ENCODE measurements at regions not wholly inside any gene's neighbourhood (a gene's known extent, or its start where the extent isn't known, plus 50 kb on each side); places are given as distances from the start of the nearest gene placed in this dataset.

GRCh38 chr6:137334884-137335283 is 115.7 kb upstream of the IFNGR1 start:
- DNase-seq (ENCODE audit: low spot score in 2 of 2, unreplicated experiment in 2 of 2): no peak
- TF ChIP-seq, protein P1, sequence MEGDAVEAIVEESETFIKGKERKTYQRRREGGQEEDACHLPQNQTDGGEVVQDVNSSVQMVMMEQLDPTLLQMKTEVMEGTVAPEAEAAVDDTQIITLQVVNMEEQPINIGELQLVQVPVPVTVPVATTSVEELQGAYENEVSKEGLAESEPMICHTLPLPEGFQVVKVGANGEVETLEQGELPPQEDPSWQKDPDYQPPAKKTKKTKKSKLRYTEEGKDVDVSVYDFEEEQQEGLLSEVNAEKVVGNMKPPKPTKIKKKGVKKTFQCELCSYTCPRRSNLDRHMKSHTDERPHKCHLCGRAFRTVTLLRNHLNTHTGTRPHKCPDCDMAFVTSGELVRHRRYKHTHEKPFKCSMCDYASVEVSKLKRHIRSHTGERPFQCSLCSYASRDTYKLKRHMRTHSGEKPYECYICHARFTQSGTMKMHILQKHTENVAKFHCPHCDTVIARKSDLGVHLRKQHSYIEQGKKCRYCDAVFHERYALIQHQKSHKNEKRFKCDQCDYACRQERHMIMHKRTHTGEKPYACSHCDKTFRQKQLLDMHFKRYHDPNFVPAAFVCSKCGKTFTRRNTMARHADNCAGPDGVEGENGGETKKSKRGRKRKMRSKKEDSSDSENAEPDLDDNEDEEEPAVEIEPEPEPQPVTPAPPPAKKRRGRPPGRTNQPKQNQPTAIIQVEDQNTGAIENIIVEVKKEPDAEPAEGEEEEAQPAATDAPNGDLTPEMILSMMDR (IDR thresholded peaks at IDR 0.05; ENCODE audit: unreplicated experiment): no peak
- Mint-ChIP-seq H3K27ac (no peak overlapping the region), H3K36me3 (no peaks in the 10 kb centered on the region), H3K4me3 (no peak overlapping the region), H3K9me3 (no peaks in the 10 kb centered on the region), H3K27me3 (ENCODE audit: low read depth) (peaks cover 14% of the 10 kb centered on the region), H3K4me1 (peaks cover 10% of the 10 kb centered on the region)

GRCh38 chr6:137334094-137334493 is 114.9 kb upstream of the IFNGR1 start:
- Mint-ChIP-seq H3K27ac (no peak overlapping the region), H3K9me3 (no peaks in the 10 kb centered on the region), H3K4me3 (no peak overlapping the region), H3K4me1 (peaks cover 10% of the 10 kb centered on the region), H3K36me3 (no peaks in the 10 kb centered on the region), H3K27me3 (ENCODE audit: low read depth) (peaks cover 13% of the 10 kb centered on the region)
- DNase-seq (ENCODE audit: low spot score in 2 of 2, unreplicated experiment in 2 of 2): no peak
- TF ChIP-seq, protein P1 (IDR thresholded peaks at IDR 0.05; ENCODE audit: unreplicated experiment): no peak

DNA sequence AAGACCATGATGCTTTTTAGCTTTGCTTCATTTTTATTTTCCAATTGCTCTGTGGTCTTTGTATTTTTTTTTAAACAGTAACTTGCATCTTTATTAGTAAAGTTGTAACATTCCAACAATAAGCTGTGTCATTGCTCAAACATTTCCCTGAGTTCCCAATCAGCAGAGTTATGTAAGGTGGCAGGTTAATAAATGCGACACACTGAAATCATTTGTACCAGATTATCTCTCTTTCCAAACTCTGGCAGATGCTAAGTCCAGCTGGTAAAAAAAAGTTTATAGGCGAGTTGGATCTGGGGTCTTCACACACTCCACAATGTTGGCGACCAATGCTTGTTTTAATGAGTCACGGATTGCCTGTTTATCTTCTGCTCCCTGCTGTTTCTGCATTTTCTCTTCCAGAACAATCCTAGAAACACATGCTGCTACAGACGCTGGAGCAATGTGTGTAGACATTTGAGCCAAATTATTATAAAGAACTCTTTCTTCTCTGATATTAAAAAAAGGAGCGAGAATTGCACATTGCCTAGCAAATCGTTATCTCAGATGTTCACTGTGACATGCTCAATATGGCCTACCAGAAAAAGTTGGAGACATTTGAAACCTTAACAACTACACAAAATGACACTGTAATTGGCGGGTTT is 113.6 kb upstream of the IFNGR1 start:
- Mint-ChIP-seq H3K9me3 (no peaks in the 10 kb centered on the region), H3K4me1 (peaks cover 10% of the 10 kb centered on the region), H3K4me3 (no peak overlapping the region), H3K27ac (no peak overlapping the region), H3K36me3 (no peaks in the 10 kb centered on the region), H3K27me3 (ENCODE audit: low read depth) (peaks cover 6% of the 10 kb centered on the region)
- TF ChIP-seq, protein P1 (IDR thresholded peaks at IDR 0.05; ENCODE audit: unreplicated experiment): no peak
- no peak for DNase-seq (ENCODE audit: low spot score in 2 of 2, unreplicated experiment in 2 of 2)

DNA sequence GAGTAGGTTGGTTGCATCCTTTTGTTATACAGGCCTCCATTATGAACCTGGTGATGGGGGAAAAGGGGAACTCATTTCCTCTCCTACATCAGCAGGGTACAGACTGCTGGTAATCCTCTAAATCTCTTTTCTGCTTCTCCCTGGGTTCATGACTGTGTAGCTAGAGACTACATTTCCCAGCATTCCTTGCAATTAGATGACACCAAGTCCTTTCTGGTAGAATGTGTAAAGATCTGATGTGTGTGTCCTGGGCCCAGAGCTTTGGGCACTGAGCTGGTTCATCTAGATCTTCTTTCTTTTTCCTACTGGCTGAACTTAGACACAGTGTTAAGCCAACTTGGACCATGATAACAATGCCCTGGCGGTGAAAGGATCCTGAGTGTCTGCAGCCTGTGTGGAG is 104.7 kb upstream of the IFNGR1 start:
- TF ChIP-seq, protein P1 (IDR thresholded peaks at IDR 0.05; ENCODE audit: unreplicated experiment): no peak
- Mint-ChIP-seq H3K9me3 (no peaks in the 10 kb centered on the region), H3K4me1 (no peaks in the 10 kb centered on the region), H3K36me3 (no peaks in the 10 kb centered on the region), H3K27me3 (ENCODE audit: low read depth) (no peaks in the 10 kb centered on the region), H3K27ac (no peak overlapping the region), H3K4me3 (no peak overlapping the region)
- no peak for DNase-seq (ENCODE audit: low spot score in 2 of 2, unreplicated experiment in 2 of 2)

- DNase-seq (ENCODE audit: low spot score in 2 of 2, unreplicated experiment in 2 of 2): no peak
- TF ChIP-seq, protein P1 (IDR thresholded peaks at IDR 0.05; ENCODE audit: unreplicated experiment): no peak
- no peaks in the 10 kb centered on the region for H3K9me3 Mint-ChIP-seq
- no peaks in the 10 kb centered on the region for H3K36me3 Mint-ChIP-seq
- H3K27me3 Mint-ChIP-seq (ENCODE audit: low read depth): peaks cover 2% of the 10 kb centered on the region
- H3K27ac Mint-ChIP-seq: no peak overlapping the region
- no peak overlapping the region for H3K4me3 Mint-ChIP-seq
- H3K4me1 Mint-ChIP-seq: peaks cover 1% of the 10 kb centered on the region
Measured at GRCh38 chr6:137320271-137320670, 101.1 kb upstream of the IFNGR1 start.

- Mint-ChIP-seq H3K36me3 (no peaks in the 10 kb centered on the region), H3K9me3 (no peaks in the 10 kb centered on the region), H3K4me3 (no peak overlapping the region), H3K4me1 (peaks cover 7% of the 10 kb centered on the region), H3K27me3 (ENCODE audit: low read depth) (peaks cover 2% of the 10 kb centered on the region), H3K27ac (no peak overlapping the region)
- TF ChIP-seq, protein P1 (IDR thresholded peaks at IDR 0.05; ENCODE audit: unreplicated experiment): no peak
- no peak for DNase-seq (ENCODE audit: low spot score in 2 of 2, unreplicated experiment in 2 of 2)
Measured at GRCh38 chr6:137316626-137317025, 97.4 kb upstream of the IFNGR1 start.
